Loucy (cell line): ENCODE measurements at regions not wholly inside any gene's neighbourhood (a gene's known extent, or its start where the extent isn't known, plus 50 kb on each side); places are given as distances from the start of the nearest gene placed in this dataset.

Experiments used
- EZH2phosphoT487 ChIP-seq: fragments of 200-600 bp; IDR thresholded peaks from 2 replicates; pipeline ENCODE4 v1.6.1; 2018; ENCODE audit warnings: antibody characterized with exemption, mild to moderate bottlenecking, moderate library complexity, borderline replicate concordance
- TF ChIP-seq, protein P1 (sequence below): fragments of 200-600 bp; sonication (generic); conservative IDR thresholded peaks from 2 replicates; pipeline ENCODE4 v1.5.1; 2014; ENCODE audit warnings: mild to moderate bottlenecking, antibody characterized with exemption, low read length

DNA sequence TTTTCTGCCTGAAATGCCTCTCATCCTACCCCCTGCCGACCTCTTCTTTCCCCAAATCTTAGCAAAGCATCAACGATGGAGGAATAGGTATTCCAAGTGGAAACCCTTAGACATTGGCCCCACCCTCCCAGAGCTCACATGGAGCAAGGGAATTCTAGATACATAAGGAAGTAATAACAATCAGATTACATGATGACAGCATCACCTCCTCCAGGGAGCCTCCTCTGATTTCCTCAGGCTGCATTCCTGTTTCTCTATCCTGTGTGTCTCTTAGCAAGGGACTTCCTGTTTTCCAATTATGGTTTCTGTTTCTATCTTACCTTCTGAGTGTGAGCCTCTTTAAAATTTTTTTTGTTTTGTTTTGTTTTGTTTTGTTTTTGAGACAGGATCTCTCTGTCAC lies 246.6 kb downstream of the TSHZ3 start:
- TF ChIP-seq, protein P1, sequence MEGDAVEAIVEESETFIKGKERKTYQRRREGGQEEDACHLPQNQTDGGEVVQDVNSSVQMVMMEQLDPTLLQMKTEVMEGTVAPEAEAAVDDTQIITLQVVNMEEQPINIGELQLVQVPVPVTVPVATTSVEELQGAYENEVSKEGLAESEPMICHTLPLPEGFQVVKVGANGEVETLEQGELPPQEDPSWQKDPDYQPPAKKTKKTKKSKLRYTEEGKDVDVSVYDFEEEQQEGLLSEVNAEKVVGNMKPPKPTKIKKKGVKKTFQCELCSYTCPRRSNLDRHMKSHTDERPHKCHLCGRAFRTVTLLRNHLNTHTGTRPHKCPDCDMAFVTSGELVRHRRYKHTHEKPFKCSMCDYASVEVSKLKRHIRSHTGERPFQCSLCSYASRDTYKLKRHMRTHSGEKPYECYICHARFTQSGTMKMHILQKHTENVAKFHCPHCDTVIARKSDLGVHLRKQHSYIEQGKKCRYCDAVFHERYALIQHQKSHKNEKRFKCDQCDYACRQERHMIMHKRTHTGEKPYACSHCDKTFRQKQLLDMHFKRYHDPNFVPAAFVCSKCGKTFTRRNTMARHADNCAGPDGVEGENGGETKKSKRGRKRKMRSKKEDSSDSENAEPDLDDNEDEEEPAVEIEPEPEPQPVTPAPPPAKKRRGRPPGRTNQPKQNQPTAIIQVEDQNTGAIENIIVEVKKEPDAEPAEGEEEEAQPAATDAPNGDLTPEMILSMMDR: no peak
- no peak for TF ChIP-seq EZH2phosphoT487
